ENCODE measurements at regions not wholly inside any gene's neighbourhood (a gene's known extent, or its start where the extent isn't known, plus 50 kb on each side); places are given as distances from the start of the nearest gene placed in this dataset.

- no peak for DNase-seq (ENCODE audit: low read depth in 2 of 2)
Observed at GRCh38 chr3:43866529-43867353, 176.0 kb downstream of the ABHD5 start.

DNA sequence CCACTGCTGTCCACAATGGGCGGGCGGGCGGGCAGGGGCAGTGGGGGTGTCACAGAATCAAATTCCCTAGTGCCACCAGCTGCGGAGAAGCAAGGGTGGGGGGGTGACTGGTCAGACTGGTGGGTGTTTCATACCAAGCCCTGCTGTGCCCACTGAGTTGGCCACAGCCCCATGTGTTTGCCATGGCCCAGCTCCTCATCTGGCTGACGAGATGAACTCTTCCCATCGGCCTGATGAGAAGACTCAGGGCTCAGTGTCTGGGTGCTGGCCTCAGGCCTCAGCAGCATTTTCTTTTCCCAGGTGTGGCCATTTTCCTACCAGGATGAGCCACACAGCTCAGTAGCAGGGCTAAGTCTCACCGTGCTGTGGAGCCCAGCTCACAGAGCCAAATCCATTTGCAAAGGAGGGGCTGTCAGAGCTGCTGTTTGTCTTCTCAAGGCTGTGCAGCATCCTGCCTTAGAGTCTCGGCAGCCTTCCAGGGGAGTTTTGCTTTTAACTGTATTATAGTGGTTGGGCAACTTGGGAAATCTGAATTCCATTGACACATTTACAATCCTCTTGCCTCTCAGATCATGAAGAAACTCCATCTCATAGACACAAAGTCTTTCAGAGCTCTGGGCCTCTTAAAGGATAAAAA lies 176.8 kb downstream of the ABHD5 start:
- DNase-seq (ENCODE audit: low read depth in 2 of 2) = no peak

DNA sequence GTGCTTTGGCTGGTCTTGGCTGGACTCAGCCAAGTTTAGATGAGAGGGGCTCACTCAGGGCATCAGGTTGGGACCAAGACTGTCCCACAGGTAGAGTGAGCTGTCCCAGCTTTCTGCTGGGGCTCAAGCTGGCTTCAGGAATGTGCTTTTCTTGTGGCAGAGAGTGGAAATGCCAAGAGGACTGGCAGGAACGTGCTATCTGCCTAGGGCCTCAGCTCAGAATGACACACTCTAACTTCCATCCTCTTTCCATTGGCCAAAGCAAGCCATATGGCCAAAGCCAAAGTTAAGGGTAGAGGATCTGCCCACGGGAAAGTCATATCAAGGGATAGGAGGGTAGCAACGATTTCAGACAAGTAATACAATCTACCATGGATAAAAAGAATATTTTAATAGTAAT lies 178.8 kb downstream of the ABHD5 start:
- no peak for DNase-seq (ENCODE audit: low read depth in 2 of 2)

GRCh38 chr3:43870120-43870519 lies 179.4 kb downstream of the ABHD5 start:
- no peak for DNase-seq (ENCODE audit: low read depth in 2 of 2)

DNA sequence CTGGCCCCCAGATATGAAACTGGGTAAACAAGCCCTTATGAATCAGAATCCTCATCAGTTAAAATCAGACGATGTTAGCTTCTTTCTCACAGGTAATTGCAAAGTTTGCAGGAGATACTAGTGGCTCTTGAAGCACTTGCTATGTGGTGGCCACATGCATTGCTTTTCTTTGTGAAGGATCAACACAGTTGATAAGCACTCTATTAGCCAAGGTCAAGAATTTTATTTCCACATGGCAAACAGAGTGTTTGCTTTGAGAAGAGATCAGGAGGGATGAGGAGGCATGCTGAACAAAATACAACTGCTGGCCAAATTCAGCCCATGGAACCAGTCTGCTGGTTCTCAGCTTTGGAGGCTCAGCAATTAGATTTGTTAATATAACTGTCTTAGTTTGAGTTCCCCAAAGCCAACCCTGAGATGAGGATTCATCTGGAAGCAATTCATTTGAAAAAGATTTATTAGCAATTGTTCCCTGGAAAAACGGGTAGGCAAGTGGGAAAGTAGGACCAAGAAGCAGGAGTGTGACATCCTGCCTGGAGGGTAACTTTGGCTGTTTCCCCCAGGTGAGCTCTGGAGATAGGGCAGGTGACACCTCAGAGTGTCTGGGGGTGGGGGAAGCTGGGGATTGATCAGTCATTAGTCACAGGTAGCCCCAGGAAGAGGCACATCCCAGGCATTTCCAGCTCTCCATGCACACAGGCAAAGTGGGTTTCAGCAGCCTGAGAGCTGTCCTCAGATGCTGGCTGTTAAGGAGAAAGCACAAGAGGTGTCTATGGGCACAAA lies 180.3 kb downstream of the ABHD5 start:
- DNase-seq (ENCODE audit: low read depth in 2 of 2) = no peak

- no peak for DNase-seq (ENCODE audit: low read depth in 2 of 2)
Observed at GRCh38 chr3:43871627-43872245, 181.0 kb downstream of the ABHD5 start.

DNA sequence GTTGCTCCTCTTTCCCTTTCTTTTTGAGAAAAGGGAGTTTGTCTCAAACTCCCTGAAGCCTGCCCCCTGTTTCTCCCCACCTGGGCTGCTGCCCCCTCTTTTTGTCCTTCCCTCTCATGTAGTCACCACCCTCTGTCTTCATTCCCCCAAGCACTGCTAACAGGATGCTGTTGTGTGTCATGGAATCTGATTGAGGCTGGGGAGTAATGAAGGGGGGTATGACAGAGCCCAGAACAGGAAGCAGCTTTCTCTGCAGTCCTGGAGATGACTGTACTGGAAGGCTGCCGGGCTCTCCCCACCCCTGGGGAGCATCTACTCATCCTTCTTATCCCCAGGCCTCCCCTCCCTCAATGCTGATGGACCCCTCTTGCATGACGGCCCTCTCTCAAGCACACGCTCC lies 181.6 kb downstream of the ABHD5 start:
- no peak for DNase-seq (ENCODE audit: low read depth in 2 of 2)

GRCh38 chr3:43872901-43873300 lies 182.2 kb downstream of the ABHD5 start:
- DNase-seq (ENCODE audit: low read depth in 2 of 2) = no peak

DNA sequence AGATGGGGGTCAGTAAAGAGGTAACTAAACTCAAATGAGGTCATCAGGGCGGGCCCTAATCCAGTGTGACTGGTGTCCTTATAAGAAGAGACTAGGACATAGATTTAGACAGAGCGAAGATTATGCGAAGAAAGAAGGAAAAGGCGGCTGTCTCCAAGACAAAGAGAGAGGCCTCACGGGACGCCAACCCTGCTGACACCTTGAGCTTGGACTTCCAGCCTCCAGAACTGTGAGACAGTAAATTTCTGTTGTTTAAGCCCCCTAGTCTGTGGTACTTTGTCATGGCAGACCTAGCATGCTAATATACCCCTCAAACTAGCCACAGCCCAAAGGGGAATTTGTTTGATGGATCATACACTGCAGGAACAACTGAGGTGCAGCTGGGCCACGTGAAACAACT lies 183.0 kb downstream of the ABHD5 start:
- DNase-seq (ENCODE audit: low read depth in 2 of 2) = no peak

DNA sequence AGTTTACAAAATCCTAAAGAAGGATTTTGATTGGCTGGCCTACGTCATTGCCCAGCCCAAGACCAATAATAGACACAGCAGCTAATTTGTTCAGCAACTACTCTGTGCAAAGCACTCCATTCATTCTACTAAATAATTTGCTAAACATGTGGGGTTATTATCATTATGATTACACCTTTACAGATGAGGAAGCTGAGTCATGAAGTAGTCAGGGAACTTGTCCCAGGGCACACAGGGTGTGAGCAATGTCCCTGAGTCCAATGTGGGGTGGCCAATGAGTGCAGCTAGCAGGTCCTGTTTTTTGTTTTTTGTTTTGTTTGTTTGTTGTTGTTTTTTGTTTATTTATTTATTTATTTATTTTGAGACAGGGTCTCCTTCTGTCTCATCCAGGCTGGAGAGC lies 183.6 kb downstream of the ABHD5 start:
- DNase-seq (ENCODE audit: low read depth in 2 of 2) = no peak

DNA sequence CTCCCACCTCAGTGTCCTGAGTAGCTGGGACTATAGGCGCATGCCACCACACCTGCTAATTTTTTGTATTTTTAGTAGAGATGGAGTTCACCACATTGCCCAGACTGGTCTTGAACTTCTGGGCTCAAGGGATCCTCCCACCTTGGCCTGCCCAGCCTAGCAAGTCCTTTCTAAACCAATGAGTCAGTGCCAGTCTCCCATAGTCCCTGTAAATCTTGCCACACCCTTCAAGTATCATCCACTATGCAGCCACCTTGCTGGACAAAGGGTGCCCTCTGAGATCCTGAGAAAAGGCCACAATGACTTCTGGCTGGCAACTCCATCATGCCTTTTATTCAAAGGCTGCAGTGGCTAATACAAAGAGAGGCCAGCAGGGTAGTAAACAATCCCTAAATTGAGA lies 184.0 kb downstream of the ABHD5 start:
- DNase-seq (ENCODE audit: low read depth in 2 of 2) = no peak

GRCh38 chr3:43876648-43877047 lies 185.9 kb downstream of the ABHD5 start:
- no peak for DNase-seq (ENCODE audit: low read depth in 2 of 2)

DNA sequence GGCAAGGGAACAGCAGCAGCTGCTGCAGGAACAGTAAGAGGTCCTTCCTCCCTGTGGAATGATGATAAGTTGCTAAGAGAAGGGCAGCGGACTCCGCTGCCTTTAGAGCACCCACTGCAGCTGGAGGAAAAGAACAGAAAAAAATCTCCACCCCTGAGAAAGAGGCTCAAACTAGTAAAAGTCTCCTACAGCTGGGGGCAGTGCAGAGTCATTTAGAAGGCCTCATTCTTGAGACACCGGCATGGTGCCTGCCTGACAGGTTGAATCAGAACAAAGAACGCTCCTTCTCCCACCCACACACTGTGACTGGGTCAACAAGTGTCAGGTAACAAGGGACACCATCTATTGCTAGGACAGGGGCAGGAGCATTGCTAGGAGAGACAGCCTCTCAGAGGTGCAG lies 188.4 kb downstream of the ABHD5 start:
- DNase-seq (ENCODE audit: low read depth in 2 of 2) = no peak

DNA sequence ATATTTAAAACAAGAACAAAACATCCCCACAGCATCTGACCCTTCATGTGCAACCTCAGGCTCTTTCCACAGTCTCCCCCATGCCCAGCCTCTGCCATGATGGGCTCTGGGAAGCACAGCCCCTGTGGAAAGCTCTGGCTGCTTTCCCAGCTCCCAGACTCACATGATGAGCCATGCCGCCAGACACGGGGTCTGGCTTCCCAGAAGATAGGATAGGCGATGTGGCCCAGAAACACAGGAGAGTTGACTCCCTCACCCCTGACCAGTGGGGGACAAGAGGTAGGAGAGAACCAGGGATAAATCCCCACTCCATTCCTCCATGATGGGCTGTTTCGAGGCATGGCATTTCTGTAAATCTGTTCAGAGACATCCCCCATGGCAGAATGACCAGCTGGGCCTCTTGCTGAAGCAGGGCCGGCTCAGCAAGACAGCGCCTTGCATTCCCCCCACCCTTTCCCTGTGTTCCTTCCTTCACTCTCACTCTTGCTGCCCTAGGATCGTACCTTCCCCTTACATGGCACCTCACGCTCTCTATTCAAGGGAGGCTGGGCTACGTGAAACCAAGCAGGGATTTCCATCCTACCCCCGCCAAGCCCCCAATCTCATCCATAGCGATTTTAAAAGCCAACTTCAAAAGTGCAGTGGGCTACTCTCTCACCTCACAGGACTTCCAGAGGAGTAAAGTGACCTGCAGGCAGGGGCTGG lies 192.4 kb downstream of the ABHD5 start:
- DNase-seq (ENCODE audit: low read depth in 2 of 2) = no peak

DNA sequence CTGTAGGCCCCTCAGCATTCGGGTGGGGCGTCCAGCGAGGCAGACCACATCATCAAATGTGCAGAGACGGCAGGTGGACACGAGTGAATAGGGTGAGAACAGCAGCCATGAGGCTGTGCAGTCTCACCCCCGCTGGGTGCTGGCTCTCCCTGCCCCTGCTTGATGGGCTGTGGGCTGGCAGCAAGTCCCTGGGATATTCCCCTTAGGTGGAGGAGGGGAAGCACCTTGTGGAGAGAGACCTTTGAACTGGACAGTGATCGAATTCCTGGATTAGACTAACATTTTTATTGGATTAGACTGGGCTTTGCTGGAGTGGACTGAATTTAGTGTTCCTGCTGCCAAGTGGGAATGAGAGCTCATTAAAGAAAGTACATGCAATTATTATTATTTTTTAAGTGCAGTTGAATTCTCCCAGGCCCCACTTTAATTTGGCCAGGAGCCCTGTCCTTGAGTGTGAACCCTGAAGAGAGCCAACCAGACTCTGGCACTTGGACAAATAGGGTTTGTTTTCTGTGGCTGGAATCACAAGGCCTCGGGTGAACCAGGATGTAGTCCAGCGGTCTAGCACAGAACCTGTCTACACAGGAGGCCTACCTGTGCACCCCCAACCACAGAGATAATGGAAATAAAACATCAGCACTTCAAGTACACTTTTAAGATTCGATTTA lies 193.1 kb downstream of the ABHD5 start:
- DNase-seq (ENCODE audit: low read depth in 2 of 2) = no peak

GRCh38 chr3:43884581-43884980 lies 193.8 kb downstream of the ABHD5 start:
- DNase-seq (ENCODE audit: low read depth in 2 of 2) = no peak

DNA sequence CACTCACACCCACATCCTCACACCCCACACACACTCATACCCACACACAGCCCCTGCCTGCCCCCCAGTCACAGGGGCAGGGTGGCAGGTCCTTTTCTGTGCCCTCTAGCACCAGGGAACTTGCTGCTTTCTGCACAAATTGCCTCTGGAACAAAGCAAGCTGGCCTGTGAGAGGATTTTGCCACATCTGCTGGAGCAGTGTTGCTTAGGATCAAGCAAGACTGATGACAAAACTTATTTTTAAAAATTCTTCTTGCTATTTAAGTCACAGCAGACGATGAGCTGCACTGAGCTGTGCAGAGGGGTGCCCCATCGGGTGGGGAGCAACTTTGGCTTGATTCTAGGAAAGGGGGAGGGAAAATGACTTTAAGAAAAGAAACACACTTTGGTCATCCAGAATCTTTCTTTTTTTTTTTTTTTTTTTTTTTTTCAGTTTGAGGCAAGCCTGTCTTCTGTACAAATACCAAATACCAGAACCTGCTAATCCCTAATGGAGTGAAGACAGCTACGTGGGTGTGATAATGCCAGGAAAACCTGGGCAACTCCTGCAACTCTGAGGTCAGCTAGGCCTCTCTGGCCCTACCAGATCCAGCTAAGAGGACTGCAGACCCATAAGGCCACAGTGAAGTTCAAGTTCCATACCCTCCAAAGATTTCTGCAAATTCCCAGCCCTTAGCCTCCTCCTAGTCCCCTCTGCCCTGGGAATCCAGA lies 195.3 kb downstream of the ABHD5 start:
- no peak for DNase-seq (ENCODE audit: low read depth in 2 of 2)

- DNase-seq (ENCODE audit: low read depth in 2 of 2) = no peak
Observed at GRCh38 chr3:43892061-43892460, 201.3 kb downstream of the ABHD5 start.

- no peak for DNase-seq (ENCODE audit: low read depth in 2 of 2)
Observed at GRCh38 chr3:43892526-43892925, 201.8 kb downstream of the ABHD5 start.

DNA sequence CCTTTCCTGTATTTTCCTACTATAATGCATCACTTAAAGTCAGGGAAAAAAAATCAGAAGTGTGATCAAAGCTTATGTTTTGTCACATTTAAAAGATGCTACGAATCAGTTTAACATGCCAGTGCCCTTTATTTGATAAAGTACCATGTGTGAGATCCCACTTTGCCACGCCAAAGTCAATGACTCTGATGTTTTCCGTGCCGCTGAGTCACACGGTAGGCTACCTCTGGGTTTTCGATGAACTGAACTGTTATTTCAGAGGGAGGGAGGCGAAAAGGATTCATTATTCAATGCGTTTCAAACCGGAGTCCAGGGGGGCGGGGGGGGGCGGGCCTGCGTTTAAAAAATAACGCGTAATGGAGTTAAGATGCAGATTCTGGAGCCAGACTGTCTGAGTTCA lies 203.0 kb downstream of the ABHD5 start:
- DNase-seq (ENCODE audit: low read depth in 2 of 2) = no peak
